K562 (cell line): ENCODE measurements at regions not wholly inside any gene's neighbourhood (a gene's known extent, or its start where the extent isn't known, plus 50 kb on each side); places are given as distances from the start of the nearest gene placed in this dataset.
"Not testable (repeated sequence)": the region's sequence is repeated elsewhere in the genome, so short reads cannot be mapped to it uniquely, and the experiment has no call there.

Source experiments
- ATAC-seq: fragments of 200-7000 bp; cut with Tn5 transposase; 3 replicates; pipeline ENCODE4 v1.9.1; 2020; ENCODE audit warnings: moderate library complexity
- BruUV-seq: library from RNA; stranded (reverse); fragments of 400-500 nt; replicated peaks from 2 replicates; lab custom pipeline; 2021; lab: Mats Ljungman, UMichigan
- CTCF ChIA-PET: fragments of 300-600 bp; formaldehyde crosslinking; extraction: SDS; loops from one replicate; lab custom pipeline; 2021; ENCODE audit warnings: low intra/inter-chr PET ratio; lab: Yijun Ruan, JAX
- POLR2A ChIA-PET: fragments of 300-600, 350-650 bp; sonication (Branson Sonifier 250); formaldehyde crosslinking; extraction: SDS; loops from one replicate; lab custom pipeline; 2021; ENCODE audit warnings: antibody characterized with exemption, inconsistent platforms; lab: Yijun Ruan, JAX
- DNase-seq, 4 experiments: peaks; one replicate each; pipeline versions ENCODE4 v3.0.0 to v3.0.0-alpha.2; 2011 to 2018; ENCODE audit warnings: low spot score in 3 of 4, mixed read lengths in 3 of 4; ENCODE audit errors: extremely low read depth in 1 of 4
- FAIRE-seq: peaks from 2 replicates; lab custom pipeline; 2011; peaks lifted over from hg19 to GRCh38; lab: Jason Lieb, UNC
- H2AFZ ChIP-seq: 2 replicates; pipeline ENCODE4 v1.6.0; 2011; ENCODE audit warnings: low read depth, low read length, control low read depth, inconsistent platforms
- H3K27ac ChIP-seq: fragments of 200-600 bp; 3 replicates; pipeline ENCODE4 v1.8.0; 2011; ENCODE audit warnings: low read depth, mild to moderate bottlenecking, control low read depth, inconsistent platforms, low read length, moderate library complexity, mixed read lengths; ENCODE audit errors: extremely low read depth
- H3K27me3 ChIP-seq, 2 experiments: fragments of 300-600 bp in 1 of 2; 2 replicates in 1 of 2; 3 replicates in 1 of 2; pipeline versions ENCODE4 v1.6.0 to v1.8.0; 2011; ENCODE audit warnings: inconsistent platforms in 2 of 2, low read length in 2 of 2, mild to moderate bottlenecking in 1 of 2, mixed read lengths in 1 of 2, moderate library complexity in 1 of 2; ENCODE audit not compliant: control insufficient read depth in 2 of 2, insufficient read depth in 2 of 2
- H3K36me3 ChIP-seq: fragments of 300-600 bp; 3 replicates; pipeline ENCODE4 v1.8.0; 2011; ENCODE audit warnings: mild to moderate bottlenecking, low read length, inconsistent platforms; ENCODE audit not compliant: control insufficient read depth, insufficient read depth
- H3K4me1 ChIP-seq, 2 experiments: fragments of 200-600 bp in 1 of 2; replicated peaks in 1 of 2; 2 replicates in 1 of 2; 3 replicates in 1 of 2; pipeline versions ENCODE4 v1.5.1 to v1.8.0; 2011; ENCODE audit warnings: inconsistent platforms in 2 of 2, low read length in 2 of 2, mild to moderate bottlenecking in 1 of 2, mixed read lengths in 1 of 2, moderate library complexity in 1 of 2; ENCODE audit not compliant: control insufficient read depth in 2 of 2, insufficient read depth in 2 of 2
- H3K4me2 ChIP-seq: 2 replicates; pipeline ENCODE4 v1.6.1; 2011; ENCODE audit warnings: low read length, control low read depth, inconsistent platforms, mixed read lengths; ENCODE audit not compliant: insufficient read depth
- H3K4me3 ChIP-seq: fragments of 200-600 bp; sonication (generic), shearing (Covaris generic); 2 replicates; pipeline ENCODE4 v1.5.1; 2016; ENCODE audit warnings: control low read depth, inconsistent platforms
- H3K79me2 ChIP-seq: fragments of 200-600 bp; 3 replicates; pipeline ENCODE4 v1.8.0; 2011; ENCODE audit warnings: low read length, inconsistent platforms; ENCODE audit not compliant: control insufficient read depth, insufficient read depth
- H3K9ac ChIP-seq, 2 experiments: 2 replicates each; pipeline versions ENCODE4 v1.6.0 to v1.6.1; 2011; ENCODE audit warnings: low read depth in 2 of 2, low read length in 2 of 2, control low read depth in 1 of 2, inconsistent platforms in 1 of 2, mild to moderate bottlenecking in 1 of 2, mixed read lengths in 1 of 2; ENCODE audit not compliant: insufficient read depth in 1 of 2
- H3K9me1 ChIP-seq: one replicate; pipeline ENCODE4 v1.6.0; 2011; ENCODE audit warnings: inconsistent platforms, mild to moderate bottlenecking, low read length, moderate library complexity; ENCODE audit not compliant: control insufficient read depth, insufficient read depth
- H3K9me3 ChIP-seq: replicated peaks from 2 replicates; pipeline ENCODE4 v1.5.1; 2011; ENCODE audit warnings: low read depth, low read length, inconsistent platforms; ENCODE audit not compliant: control insufficient read depth, insufficient read depth
- H4K20me1 ChIP-seq: replicated peaks from 2 replicates; pipeline ENCODE4 v1.6.1; 2011; ENCODE audit warnings: low read length, inconsistent platforms, mixed read lengths; ENCODE audit not compliant: control insufficient read depth, insufficient read depth
- EHMT2 ChIP-seq: fragments of 450-650 bp; IDR thresholded peaks from 2 replicates; pipeline ENCODE4 v1.6.1; 2018; ENCODE audit warnings: antibody characterized with exemption
- EP400 ChIP-seq: fragments of 450-650 bp; IDR thresholded peaks from 2 replicates; pipeline ENCODE4 v1.6.1; 2017; ENCODE audit warnings: antibody characterized with exemption, mild to moderate bottlenecking, moderate library complexity
- GATAD2B ChIP-seq: fragments of 450-650 bp; IDR thresholded peaks from 2 replicates; pipeline ENCODE4 v1.6.1; 2017; ENCODE audit warnings: mild to moderate bottlenecking, borderline replicate concordance
- KAT8 ChIP-seq: fragments of 450-650 bp; IDR thresholded peaks from 2 replicates; pipeline ENCODE4 v1.6.1; 2016; ENCODE audit warnings: low read depth, mild to moderate bottlenecking
- MAZ ChIP-seq, 2 experiments: fragments of 450-650 bp in 1 of 2; sonication (generic) in 1 of 2; formaldehyde crosslinking; IDR thresholded peaks in 1 of 2; conservative IDR thresholded peaks in 1 of 2; 2 replicates each; pipeline versions ENCODE4 v1.4.0 to v1.5.0; 2020; ENCODE audit warnings: mild to moderate bottlenecking in 1 of 2, missing genetic modification reagents in 1 of 2
- NFRKB ChIP-seq: fragments of 450-650 bp; IDR thresholded peaks from 2 replicates; pipeline ENCODE4 v1.6.1; 2016; ENCODE audit warnings: low read depth
- POLR2G ChIP-seq: fragments of 200-400 bp; formaldehyde crosslinking; IDR thresholded peaks from 2 replicates; pipeline ENCODE4 v1.6.1; 2017; ENCODE audit warnings: low read depth, mild to moderate bottlenecking, antibody characterized with exemption, low read length, moderate library complexity
- RAD21 ChIP-seq, 2 experiments: fragments of 250-450 bp in 1 of 2; fragments of 450-650 bp in 1 of 2; sonication (Bioruptor Pico) in 1 of 2; formaldehyde crosslinking in 1 of 2; IDR thresholded peaks in 1 of 2; conservative IDR thresholded peaks in 1 of 2; 2 replicates each; pipeline versions ENCODE4 v1.4.0 to v1.8.0; 2020 to 2022; ENCODE audit warnings: mild to moderate bottlenecking in 2 of 2, moderate library complexity in 1 of 2
- RBFOX2 ChIP-seq: fragments of 200-400 bp; formaldehyde crosslinking; IDR thresholded peaks from 2 replicates; pipeline ENCODE4 v1.6.1; 2017; ENCODE audit warnings: low read depth, mild to moderate bottlenecking, low read length, moderate library complexity
- SRF ChIP-seq, 2 experiments: fragments of 250-450, 450-650 bp in 1 of 2; sonication (Bioruptor Pico) in 1 of 2; sonication (generic) in 1 of 2; formaldehyde crosslinking; IDR thresholded peaks; 2 replicates each; pipeline versions ENCODE4 v1.5.0 to v1.5.1; 2020 to 2022; ENCODE audit warnings: mild to moderate bottlenecking in 1 of 2, missing genetic modification reagents in 1 of 2
- TAF1 ChIP-seq: IDR thresholded peaks from 2 replicates; pipeline ENCODE4 v1.6.1; 2011; ENCODE audit warnings: mild to moderate bottlenecking, low read length, moderate library complexity; ENCODE audit not compliant: insufficient read depth, control insufficient read depth, severe bottlenecking; ENCODE audit errors: extremely low read depth
- TAF9B ChIP-seq: fragments of 450-650 bp; IDR thresholded peaks from 2 replicates; pipeline ENCODE4 v1.6.1; 2018; ENCODE audit warnings: mild to moderate bottlenecking; ENCODE audit not compliant: partially characterized antibody
- TEAD1 ChIP-seq, 2 experiments: fragments of 450-650 bp in 1 of 2; sonication (generic) in 1 of 2; formaldehyde crosslinking; IDR thresholded peaks; 2 replicates each; pipeline versions ENCODE4 v1.4.0 to v1.8.0; 2020 to 2022; ENCODE audit warnings: mild to moderate bottlenecking in 2 of 2, missing genetic modification reagents in 1 of 2
- YY1 ChIP-seq, 3 experiments: IDR thresholded peaks; 2 replicates each; pipeline ENCODE4 v1.6.1; 2011; ENCODE audit warnings: low read length in 2 of 3, mild to moderate bottlenecking in 2 of 3, moderate library complexity in 2 of 3, borderline replicate concordance in 1 of 3, control low read depth in 1 of 3, low read depth in 1 of 3; ENCODE audit not compliant: insufficient read depth in 3 of 3, insufficient replicate concordance in 2 of 3, control insufficient read depth in 1 of 3, insufficient read length in 1 of 3; ENCODE audit errors: extremely low read depth in 1 of 3
- WGBS: fragments of 100-300 bp; shearing (Covaris generic); methylation state at CpG from one replicate; pipeline ENCODE4 v1.1.6; 2016; ENCODE audit warnings: low coverage, mixed read lengths; ENCODE audit not compliant: insufficient coverage; ENCODE audit errors: missing lambda C conversion rate; 5-methylcytosine and 5-hydroxymethylcytosine counted together
- in situ Hi-C: fragments of 300-500 bp; cut with MboI; formaldehyde crosslinking; loops from 4 replicates; pipeline ENCODE4 v1.15.0; 2018; ENCODE audit warnings: inconsistent platforms, mixed read lengths
- intact Hi-C: fragments of 100-400 bp; cut with micrococcal nuclease; formaldehyde crosslinking; loops from 2 replicates; pipeline ENCODE4 v1.14.2; 2022
- TF ChIP-seq, protein P1 (sequence below): fragments of 450-650 bp; IDR thresholded peaks from 2 replicates; pipeline ENCODE4 v1.6.1; 2017; ENCODE audit warnings: antibody characterized with exemption, mild to moderate bottlenecking
- TF ChIP-seq, protein P2 (sequence below): sonication (generic); formaldehyde crosslinking; IDR thresholded peaks from 2 replicates; pipeline ENCODE4 v1.8.0; 2022; ENCODE audit warnings: mild to moderate bottlenecking, missing genetic modification reagents

DNA sequence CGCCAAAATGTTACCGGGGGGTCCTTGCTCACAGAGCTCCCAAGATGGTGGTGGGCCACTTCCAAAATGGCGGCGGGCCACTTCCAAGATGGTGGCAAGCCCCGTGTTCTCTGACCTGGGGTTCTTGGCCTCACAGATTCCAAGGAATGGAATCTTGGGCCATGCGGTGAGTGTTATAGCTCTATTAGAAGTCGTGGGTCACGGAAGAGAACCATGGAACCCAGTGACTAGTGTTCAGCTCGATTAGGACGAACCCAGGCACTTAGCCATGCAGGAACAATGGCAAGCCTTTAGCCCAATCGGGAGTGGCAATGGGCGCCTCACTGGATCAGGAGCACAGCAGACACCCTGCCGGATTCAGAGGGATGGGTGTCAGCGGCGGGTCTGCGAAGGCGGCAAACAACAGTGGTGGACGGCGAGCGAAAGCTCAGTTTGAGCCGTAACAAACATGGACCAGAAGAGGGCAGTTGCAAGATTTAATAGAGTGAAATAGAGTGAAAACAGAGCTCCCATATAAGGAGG is 254.9 kb upstream of the CNR1 start:
- WGBS = 10% methylated on average over 17 of the region's 21 CpGs
- H3K9me3 ChIP-seq, H3K4me1 ChIP-seq, H3K36me3 ChIP-seq, FAIRE-seq, H3K9me1 ChIP-seq, BruUV-seq, H3K79me2 ChIP-seq, H4K20me1 ChIP-seq, CTCF ChIA-PET, in situ Hi-C loops, H3K27me3 ChIP-seq: not testable (repeated sequence)
- H3K9ac ChIP-seq = peak overlapping the region; percentile 74 to 80; a peak in 3 of 4 replicates
- DNase-seq (peak in 1 of 4 experiments; percentile 48), ATAC-seq (peak; percentile 62)
- peak overlapping the region; percentile 79 for H3K4me2 ChIP-seq
- peak overlapping the region; percentile 51 for H3K4me3 ChIP-seq
- peak overlapping the region; percentile 77 for H3K27ac ChIP-seq
- POLR2A ChIA-PET = interaction anchor here (0.6 to 0.7 kb wide), 2 partner anchors 23 to 79 kb away, joined by 3 read pairs; no protein-coding TSS in a partner anchor
- intact Hi-C loops = loop anchor here (1.0 kb wide), 1 partner anchor 119 kb away; no protein-coding TSS in a partner anchor
- peak overlapping the region; percentile 97 for H2AFZ ChIP-seq
- TF ChIP-seq, protein P1, sequence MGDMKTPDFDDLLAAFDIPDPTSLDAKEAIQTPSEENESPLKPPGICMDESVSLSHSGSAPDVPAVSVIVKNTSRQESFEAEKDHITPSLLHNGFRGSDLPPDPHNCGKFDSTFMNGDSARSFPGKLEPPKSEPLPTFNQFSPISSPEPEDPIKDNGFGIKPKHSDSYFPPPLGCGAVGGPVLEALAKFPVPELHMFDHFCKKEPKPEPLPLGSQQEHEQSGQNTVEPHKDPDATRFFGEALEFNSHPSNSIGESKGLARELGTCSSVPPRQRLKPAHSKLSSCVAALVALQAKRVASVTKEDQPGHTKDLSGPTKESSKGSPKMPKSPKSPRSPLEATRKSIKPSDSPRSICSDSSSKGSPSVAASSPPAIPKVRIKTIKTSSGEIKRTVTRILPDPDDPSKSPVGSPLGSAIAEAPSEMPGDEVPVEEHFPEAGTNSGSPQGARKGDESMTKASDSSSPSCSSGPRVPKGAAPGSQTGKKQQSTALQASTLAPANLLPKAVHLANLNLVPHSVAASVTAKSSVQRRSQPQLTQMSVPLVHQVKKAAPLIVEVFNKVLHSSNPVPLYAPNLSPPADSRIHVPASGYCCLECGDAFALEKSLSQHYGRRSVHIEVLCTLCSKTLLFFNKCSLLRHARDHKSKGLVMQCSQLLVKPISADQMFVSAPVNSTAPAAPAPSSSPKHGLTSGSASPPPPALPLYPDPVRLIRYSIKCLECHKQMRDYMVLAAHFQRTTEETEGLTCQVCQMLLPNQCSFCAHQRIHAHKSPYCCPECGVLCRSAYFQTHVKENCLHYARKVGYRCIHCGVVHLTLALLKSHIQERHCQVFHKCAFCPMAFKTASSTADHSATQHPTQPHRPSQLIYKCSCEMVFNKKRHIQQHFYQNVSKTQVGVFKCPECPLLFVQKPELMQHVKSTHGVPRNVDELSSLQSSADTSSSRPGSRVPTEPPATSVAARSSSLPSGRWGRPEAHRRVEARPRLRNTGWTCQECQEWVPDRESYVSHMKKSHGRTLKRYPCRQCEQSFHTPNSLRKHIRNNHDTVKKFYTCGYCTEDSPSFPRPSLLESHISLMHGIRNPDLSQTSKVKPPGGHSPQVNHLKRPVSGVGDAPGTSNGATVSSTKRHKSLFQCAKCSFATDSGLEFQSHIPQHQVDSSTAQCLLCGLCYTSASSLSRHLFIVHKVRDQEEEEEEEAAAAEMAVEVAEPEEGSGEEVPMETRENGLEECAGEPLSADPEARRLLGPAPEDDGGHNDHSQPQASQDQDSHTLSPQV = peak; percentile 51; the same call in 1 of the 2 replicates
- peak in 2 of 3 experiments; percentile 62 to 79 for TF ChIP-seq YY1 (IDR thresholded peaks at IDR 0.05; ENCODE audit: borderline replicate concordance in 1 of 3, control insufficient read depth in 1 of 3, extremely low read depth in 1 of 3, insufficient read depth in 3 of 3, insufficient read length in 1 of 3, insufficient replicate concordance in 2 of 3, low read depth in 1 of 3, low read length in 2 of 3)
- TF ChIP-seq TAF9B = peak; percentile 61
- TF ChIP-seq GATAD2B = 0 out of 2 replicates have a peak, but pooled peaks have one; percentile 35
- TF ChIP-seq RBFOX2 = peak; percentile 67
- TF ChIP-seq MAZ (CRISPR knock-in tag; conservative IDR thresholded peaks at IDR 0.05 in 1 of 2, IDR thresholded peaks at IDR 0.05 in 1 of 2) = 0 out of 4 replicates have a peak, but pooled peaks of 1 of the 2 experiments have one; percentile 22
- TF ChIP-seq SRF (CRISPR knock-in tag; IDR thresholded peaks at IDR 0.05) = peak in 1 of 2 experiments; percentile 62; a peak in 1 of 4 replicates
- TF ChIP-seq EHMT2 = peak; percentile 7; the same call in 1 of the 2 replicates
- TF ChIP-seq RAD21 (CRISPR knock-in tag; conservative IDR thresholded peaks at IDR 0.05 in 1 of 2, IDR thresholded peaks at IDR 0.05 in 1 of 2) = peak in 1 of 2 experiments; percentile 22; a peak in 2 of 4 replicates
- peak; percentile 32 for TF ChIP-seq TAF1
- peak; percentile 73 for TF ChIP-seq EP400
- TF ChIP-seq KAT8 = peak; percentile 89
- TF ChIP-seq TEAD1 (CRISPR knock-in tag; IDR thresholded peaks at IDR 0.05) = peak in 1 of 2 experiments; percentile 70; a peak in 1 of 4 replicates
- TF ChIP-seq, protein P2, sequence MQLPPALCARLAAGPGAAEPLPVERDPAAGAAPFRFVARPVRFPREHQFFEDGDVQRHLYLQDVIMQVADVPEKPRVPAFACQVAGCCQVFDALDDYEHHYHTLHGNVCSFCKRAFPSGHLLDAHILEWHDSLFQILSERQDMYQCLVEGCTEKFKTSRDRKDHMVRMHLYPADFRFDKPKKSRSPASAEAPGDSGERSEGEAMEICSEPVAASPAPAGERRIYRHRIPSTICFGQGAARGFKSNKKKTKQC = peak; percentile 30; the same call in 1 of the 2 replicates
- TF ChIP-seq NFRKB = peak; percentile 95
- peak; percentile 67 for TF ChIP-seq POLR2G
